NCI-H1092 (cell line): ENCODE measurements at regions not wholly inside any gene's neighbourhood (a gene's known extent, or its start where the extent isn't known, plus 50 kb on each side); places are given as distances from the start of the nearest gene placed in this dataset.
"Not testable (repeated sequence)": the region's sequence is repeated elsewhere in the genome, so short reads cannot be mapped to it uniquely, and the experiment has no call there.

Experiments
- DNase-seq: peaks from one replicate; lab custom pipeline; 2025; lab: John Stamatoyannopoulos, UW

GRCh38 chr21:18550361-18550760, 146.8 kb upstream of the TMPRSS15 start:
- DNase-seq: no peak

GRCh38 chr21:18553786-18554185, 150.2 kb upstream of the TMPRSS15 start:
- DNase-seq: no peak

- DNase-seq: not testable (repeated sequence)
Observed at GRCh38 chr21:18567770-18568169, 164.2 kb upstream of the TMPRSS15 start.

GRCh38 chr21:18588001-18588662, 184.5 kb upstream of the TMPRSS15 start:
- no peak for DNase-seq

- DNase-seq: no peak
Observed at GRCh38 chr21:18601146-18601545, 197.6 kb upstream of the TMPRSS15 start.

DNA sequence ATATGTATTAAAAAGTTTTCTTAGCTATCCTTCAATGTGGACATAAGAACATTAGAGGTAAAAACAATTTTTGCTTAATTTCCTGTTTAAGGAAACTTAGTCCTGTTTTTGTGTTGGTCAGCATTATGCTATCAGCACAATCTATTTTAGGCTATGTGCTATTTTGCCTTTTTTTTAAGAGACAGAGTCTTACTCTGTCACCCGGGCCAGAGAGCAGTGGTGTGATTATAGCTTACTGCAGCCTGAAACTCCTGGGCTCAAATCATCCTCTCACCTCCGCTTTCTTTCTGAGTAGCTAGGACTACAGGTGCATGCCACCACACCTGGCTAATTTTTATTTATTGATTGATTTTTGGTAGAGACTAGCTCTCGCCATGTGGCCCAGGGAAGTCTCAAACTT, 199.1 kb upstream of the TMPRSS15 start:
- DNase-seq: no peak

DNA sequence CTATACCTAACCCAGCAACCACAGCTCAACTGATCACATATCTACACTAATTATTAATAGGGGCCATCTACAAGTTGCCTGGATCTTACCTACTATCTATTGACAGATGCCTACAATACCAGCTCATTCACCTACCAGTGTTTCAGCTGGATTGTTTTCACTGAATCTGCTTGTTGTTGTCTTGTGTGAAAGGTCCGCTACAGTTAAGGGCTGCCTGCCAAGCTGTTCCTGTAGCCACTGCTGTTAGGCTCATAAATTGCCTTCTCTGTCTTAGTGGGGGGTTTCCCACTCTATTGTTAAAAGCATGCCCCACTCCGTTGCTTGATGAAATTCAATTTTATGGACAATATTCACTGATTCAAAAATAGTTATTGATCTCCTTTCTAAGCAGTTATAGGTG, 199.7 kb upstream of the TMPRSS15 start:
- DNase-seq: peak; percentile 63

DNA sequence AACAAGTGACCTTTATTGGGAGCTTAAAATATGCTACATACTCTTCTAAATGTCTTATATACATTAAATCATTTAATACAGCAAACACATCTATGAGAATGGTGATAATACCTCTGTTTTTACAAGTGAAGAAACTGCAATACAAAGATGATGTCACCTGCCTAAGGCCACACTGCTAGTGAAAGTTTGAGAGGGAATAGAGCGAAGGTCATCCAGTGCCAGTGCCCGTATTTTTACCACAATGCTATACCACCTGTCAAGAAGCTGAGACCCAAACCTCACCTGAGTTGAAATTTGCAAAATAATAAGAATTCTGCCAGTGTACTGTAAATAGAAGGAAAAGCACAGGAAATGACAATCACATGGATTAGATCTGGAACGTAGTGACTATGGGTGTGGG, 200.4 kb upstream of the TMPRSS15 start:
- DNase-seq: no peak

- DNase-seq: peak; percentile 79
Observed at GRCh38 chr21:18608226-18608625, 204.6 kb upstream of the TMPRSS15 start.

DNA sequence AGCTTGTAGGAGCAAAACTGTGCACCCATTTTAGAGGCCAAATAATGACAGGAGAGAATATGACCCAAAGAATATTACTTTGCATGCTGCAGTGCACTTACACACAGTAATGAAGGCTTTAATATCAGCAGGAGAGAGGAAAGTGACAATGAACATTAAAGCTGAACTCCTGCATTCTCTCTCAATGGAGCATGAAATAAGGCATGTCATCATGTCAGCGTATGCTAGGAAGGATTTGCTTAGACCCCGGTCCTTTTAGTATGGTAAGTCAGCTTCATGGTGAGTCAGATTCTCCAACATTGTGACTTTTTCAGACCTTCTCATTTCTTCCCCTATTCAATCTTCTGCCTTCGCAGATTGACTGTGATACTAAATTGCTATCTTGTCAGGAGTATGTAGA, 210.7 kb upstream of the TMPRSS15 start:
- no peak for DNase-seq

DNA sequence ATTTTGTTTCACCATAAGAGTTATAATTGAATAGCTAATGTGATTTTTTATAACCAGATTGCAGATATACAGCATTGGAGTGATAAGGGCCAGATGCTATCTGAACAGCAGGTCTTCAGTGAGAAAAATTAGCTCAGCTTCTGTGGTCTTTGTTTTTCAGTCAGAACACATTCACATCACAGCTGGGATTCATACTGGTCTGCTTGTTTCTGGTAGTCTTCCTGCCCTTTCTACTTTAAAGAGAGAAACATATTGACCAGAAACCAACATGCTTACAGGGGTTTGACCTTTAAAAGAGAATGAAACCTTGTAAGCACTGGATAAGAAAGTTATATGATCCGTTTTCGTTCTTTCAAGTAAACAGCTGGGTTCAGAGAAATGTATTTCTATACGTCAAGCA, 213.7 kb upstream of the TMPRSS15 start:
- DNase-seq: no peak

DNA sequence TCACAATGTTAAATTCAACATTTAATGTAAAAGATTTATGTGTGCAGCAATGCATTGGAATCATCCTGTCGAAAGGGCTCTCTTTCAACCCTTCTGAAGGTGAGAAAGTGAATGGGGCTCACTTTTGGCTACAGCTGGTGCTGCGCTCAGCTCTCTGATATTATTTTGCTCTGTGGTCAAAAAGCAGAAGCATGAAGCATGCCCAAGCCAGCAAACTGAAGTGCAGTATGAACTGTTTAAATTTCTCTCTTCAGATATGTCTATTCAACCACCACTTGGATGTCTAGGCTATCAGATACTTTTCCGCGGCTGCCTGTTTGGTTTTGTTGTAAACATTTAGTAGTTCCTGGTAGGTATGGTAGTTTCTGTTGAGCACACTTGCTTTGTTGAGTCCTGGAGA, 216.9 kb upstream of the TMPRSS15 start:
- no peak for DNase-seq

DNA sequence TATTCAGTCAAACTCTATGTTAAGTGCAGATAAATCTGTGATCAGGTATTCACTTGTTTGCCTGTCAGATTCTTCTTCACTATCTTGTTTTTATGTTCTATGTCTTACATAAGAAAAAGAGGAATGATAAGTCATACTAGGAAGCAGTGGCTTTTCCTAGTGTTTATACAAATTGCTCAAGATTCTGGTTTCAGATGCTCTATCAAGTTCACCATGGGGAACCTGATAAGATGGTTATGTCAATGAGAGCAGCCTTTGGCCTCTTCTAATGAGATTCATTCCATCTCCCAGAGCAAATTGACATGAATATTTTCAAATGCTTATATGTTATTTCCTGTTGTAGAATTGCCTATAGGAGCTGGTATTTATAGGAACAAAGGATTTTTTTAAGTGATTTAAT, 218.8 kb upstream of the TMPRSS15 start:
- DNase-seq: no peak

- no peak for DNase-seq
Observed at GRCh38 chr21:18630446-18630845, 226.9 kb upstream of the TMPRSS15 start.

- no peak for DNase-seq
Observed at GRCh38 chr21:18636897-18637296, 233.3 kb upstream of the TMPRSS15 start.

GRCh38 chr21:18646116-18646515, 242.5 kb upstream of the TMPRSS15 start:
- DNase-seq: no peak

DNA sequence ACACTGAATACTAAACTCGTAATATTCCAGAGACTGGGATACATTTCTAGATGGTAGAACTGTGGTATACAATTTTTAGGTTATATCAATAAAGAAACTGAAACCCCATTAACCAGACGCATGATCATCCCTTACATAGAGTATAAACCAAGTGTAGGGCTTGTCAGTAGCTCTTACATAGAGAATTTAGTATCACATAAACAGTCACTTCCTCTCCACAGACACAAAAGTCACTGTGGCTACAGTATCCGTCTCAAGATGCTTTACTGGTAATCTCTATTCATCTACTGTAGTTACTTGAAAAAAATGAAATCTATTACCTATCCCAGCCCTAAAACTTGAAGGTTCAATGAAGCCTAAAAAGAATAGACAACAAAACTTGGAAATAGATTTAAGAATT, 252.3 kb upstream of the TMPRSS15 start:
- DNase-seq: no peak

- no peak for DNase-seq
Observed at GRCh38 chr21:18661842-18662241, 258.3 kb upstream of the TMPRSS15 start.

DNA sequence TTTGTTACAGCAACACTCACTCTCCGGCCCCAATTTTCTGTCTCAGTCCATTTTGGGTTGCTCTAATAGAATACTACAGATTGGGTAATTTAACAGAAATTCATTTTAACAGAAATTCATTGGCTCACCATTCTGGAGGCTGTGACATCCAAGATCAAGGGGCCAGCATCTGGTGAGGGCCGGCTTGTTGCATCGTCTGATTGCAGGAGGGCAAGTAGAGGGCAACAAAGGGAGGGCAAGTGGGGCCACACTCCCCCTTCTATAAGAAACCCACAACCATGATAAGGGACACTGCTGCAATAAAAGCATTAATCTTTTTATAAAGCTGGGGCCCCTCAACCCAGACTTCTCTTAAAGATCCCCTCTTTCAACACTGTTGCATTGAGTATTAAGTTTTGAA, 260.1 kb upstream of the TMPRSS15 start:
- no peak for DNase-seq

DNA sequence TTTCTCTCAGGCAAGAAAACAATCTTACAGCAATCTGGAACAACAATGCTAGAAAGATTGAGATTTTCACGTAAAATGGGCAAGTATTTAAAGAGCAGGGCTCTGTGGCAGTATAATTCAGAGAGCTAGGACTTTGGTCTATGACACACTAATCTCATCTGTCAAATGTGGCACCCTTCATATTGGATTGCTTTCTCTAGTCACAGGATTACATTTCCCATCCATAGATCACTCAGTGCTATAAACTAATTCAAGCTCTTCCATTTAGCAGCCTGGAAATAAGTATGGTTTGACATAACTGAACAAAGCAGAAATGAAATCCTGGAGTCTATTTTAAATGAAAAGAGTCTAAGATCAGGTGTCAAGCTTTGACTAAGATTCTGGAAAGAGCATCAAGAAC, 263.1 kb upstream of the TMPRSS15 start:
- DNase-seq: no peak

- no peak for DNase-seq
Observed at GRCh38 chr21:18673789-18674188, 270.2 kb upstream of the TMPRSS15 start.

DNA sequence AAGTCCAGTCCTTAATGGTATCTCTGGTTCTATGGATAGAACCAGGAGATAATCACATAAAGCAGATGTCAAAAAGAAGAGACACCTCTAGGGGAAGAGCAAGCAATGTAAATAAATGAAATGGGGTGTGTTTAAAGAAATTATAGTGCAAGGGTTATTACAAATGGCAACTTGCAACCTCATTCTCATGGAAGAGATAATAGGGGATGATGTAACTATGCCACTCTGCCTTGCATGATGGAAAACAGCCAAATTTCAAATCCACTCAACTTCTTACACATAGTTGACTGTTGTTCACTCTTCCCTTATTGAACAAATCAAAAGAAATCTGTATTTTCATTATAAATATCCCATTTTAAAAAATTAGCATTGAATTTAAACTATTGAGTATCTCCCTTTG, 274.0 kb upstream of the TMPRSS15 start:
- no peak for DNase-seq

- DNase-seq: no peak
Observed at GRCh38 chr21:18705971-18706370, 302.4 kb upstream of the TMPRSS15 start.

GRCh38 chr21:18711662-18712061, 308.1 kb upstream of the TMPRSS15 start:
- DNase-seq: no peak

GRCh38 chr21:18715606-18716005, 312.0 kb upstream of the TMPRSS15 start:
- no peak for DNase-seq
